Psoas muscle (tissue), 7 donors: ENCODE measurements at regions not wholly inside any gene's neighbourhood (a gene's known extent, or its start where the extent isn't known, plus 50 kb on each side); places are given as distances from the start of the nearest gene placed in this dataset.
A peak's percentile ranks its signal among the peaks of the same experiment; 100 is the strongest.
"Not testable (repeated sequence)": the region's sequence is repeated elsewhere in the genome, so short reads cannot be mapped to it uniquely, and the experiment has no call there.

ENCODE experiments used
- ATAC-seq, 4 donors: fragments of 200-7000 bp; cut with Tn5 transposase; one replicate each; pipeline ENCODE4 v1.9.1; 2020; ENCODE audit warnings: moderate library complexity in 3 of 4, mild to moderate bottlenecking in 2 of 4
- DNase-seq, 2 donors: peaks; one replicate each; pipeline ENCODE4 v3.0.0-alpha.2; 2020
- H3K27ac ChIP-seq: fragments of 200-600 bp; one replicate; pipeline ENCODE4 v1.8.0; 2022
- H3K27me3 ChIP-seq, 3 donors: fragments of 200-600 bp in 1 of 3; one replicate each; pipeline versions ENCODE4 v1.6.1 to v1.8.0; 2013 to 2022; ENCODE audit warnings: low read length in 2 of 3, mild to moderate bottlenecking in 2 of 3, moderate library complexity in 1 of 3; ENCODE audit not compliant: insufficient read depth in 3 of 3
- H3K36me3 ChIP-seq, 2 donors: fragments of 200-600 bp in 1 of 2; one replicate each; pipeline versions ENCODE4 v1.6.1 to v1.8.0; 2013 to 2022; ENCODE audit warnings: low read depth in 1 of 2, mild to moderate bottlenecking in 1 of 2, moderate library complexity in 1 of 2; ENCODE audit not compliant: insufficient read depth in 1 of 2
- H3K4me1 ChIP-seq: fragments of 200-600 bp; one replicate; pipeline ENCODE4 v1.8.0; 2022
- H3K4me3 ChIP-seq: fragments of 200-600 bp; one replicate; pipeline ENCODE4 v1.8.0; 2022; ENCODE audit warnings: mild to moderate bottlenecking
- H3K9me3 ChIP-seq: fragments of 200-600 bp; one replicate; pipeline ENCODE4 v1.8.0; 2022
- CTCF ChIP-seq: fragments of 200-600 bp; IDR thresholded peaks from one replicate; pipeline ENCODE4 v1.8.0; 2022; ENCODE audit warnings: antibody characterized with exemption
- WGBS, 3 donors: extraction: QIAGEN DNeasy Blood & Tissue Kit; methylation state at CpG; one replicate each; pipeline versions ENCODE4 v1.1.6 to v1.1.7; 2013; 5-methylcytosine and 5-hydroxymethylcytosine counted together
- intact Hi-C, 2 donors: fragments of 100-400 bp; cut with DNase I; formaldehyde crosslinking; loops; one replicate each; pipeline versions ENCODE4 v1.11.0 to v1.14.2; 2022
- donor health status: healthy with polysubstance abuse.
- donor health status: DM: no; HTN: no; CAD: no; lungs with moderate emphysema.
- donor health status: Bipolar disorder and iron deficiency.
- donor health status: healthy.
- donor health status: DM: yes; HTN: yes; CAD: no.
- donor health status: DM: no; HTN: no; CAD: no.
- donor health status: DM: yes; HTN: yes; CAD: no.

- H3K27ac ChIP-seq, H3K4me1 ChIP-seq, H3K4me3 ChIP-seq, DNase-seq, ATAC-seq, H3K9me3 ChIP-seq, H3K36me3 ChIP-seq, H3K27me3 ChIP-seq: not testable (repeated sequence)
- intact Hi-C loops = loop anchor here (5.0 to 10.0 kb wide), 2 partner anchors 220 to 327 kb away; no protein-coding TSS in a partner anchor
- WGBS, 3 donors = 68 to 77% (median 69%) methylated on average over 4 of the region's 5 CpGs
Observed at GRCh38 chr15:31647337-31647826, 320.7 kb downstream of the KLF13 start.

- DNase-seq, H3K36me3 ChIP-seq, H3K9me3 ChIP-seq, H3K4me3 ChIP-seq, H3K27ac ChIP-seq, H3K4me1 ChIP-seq, H3K27me3 ChIP-seq, ATAC-seq: not testable (repeated sequence)
- intact Hi-C loops = loop anchor here (5.0 to 10.0 kb wide), 2 partner anchors 218 to 325 kb away; no protein-coding TSS in a partner anchor
- WGBS, 3 donors = 71 to 87% (median 87%) methylated on average over 5 to 7 of the region's 7 CpGs
Observed at GRCh38 chr15:31649634-31650033, 323.0 kb downstream of the KLF13 start.

GRCh38 chr15:31650055-31650701 lies 323.5 kb downstream of the KLF13 start:
- H3K9me3 ChIP-seq, H3K27me3 ChIP-seq, H3K36me3 ChIP-seq, H3K4me1 ChIP-seq, intact Hi-C loops, H3K4me3 ChIP-seq, H3K27ac ChIP-seq: not testable (repeated sequence)
- DNase-seq (peak; percentile 43 to 64), ATAC-seq (peak in 3 of 4 donors; percentile 51 to 81 (median 70))
- WGBS, 3 donors = 0% methylated on average over 1 to 2 of the region's 6 CpGs; no CpG with 5 or more reads in 1 of the 3 donors

- intact Hi-C loops, H3K36me3 ChIP-seq, H3K27ac ChIP-seq, DNase-seq, ATAC-seq, H3K27me3 ChIP-seq, H3K9me3 ChIP-seq, H3K4me1 ChIP-seq, H3K4me3 ChIP-seq: not testable (repeated sequence)
- WGBS, 3 donors = 40 to 65% (median 50%) methylated on average over 6 to 8 of the region's 8 CpGs
Observed at GRCh38 chr15:31656915-31657314, 330.3 kb downstream of the KLF13 start.

GRCh38 chr15:31660816-31661215 lies 334.2 kb downstream of the KLF13 start:
- intact Hi-C loops = no loop called here
- H3K4me3 ChIP-seq = no peak overlapping the region
- TF ChIP-seq CTCF = no peak
- no peak for DNase-seq
- no peaks in the 10 kb centered on the region for H3K4me1 ChIP-seq
- no peaks in the 10 kb centered on the region for H3K36me3 ChIP-seq
- no peaks in the 10 kb centered on the region for H3K9me3 ChIP-seq
- no peaks in the 10 kb centered on the region for H3K27me3 ChIP-seq
- ATAC-seq = no peak
- 48 to 56% (median 54%) methylated on average over 4 of the region's 4 CpGs for WGBS, 3 donors
- no peak overlapping the region for H3K27ac ChIP-seq

- WGBS, 3 donors = 94 to 97% (median 96%) methylated on average over 8 of the region's 8 CpGs
Observed at GRCh38 chr15:31665732-31666131, 339.1 kb downstream of the KLF13 start.

GRCh38 chr15:31669158-31669908 lies 342.7 kb downstream of the KLF13 start:
- H3K4me1 ChIP-seq, H3K4me3 ChIP-seq, intact Hi-C loops, H3K27ac ChIP-seq, DNase-seq, ATAC-seq, H3K9me3 ChIP-seq, H3K36me3 ChIP-seq, H3K27me3 ChIP-seq: not testable (repeated sequence)
- 88 to 92% (median 89%) methylated on average over 9 to 11 of the region's 11 CpGs for WGBS, 3 donors

More at GRCh38 chr15:31665732-31666131, 339.1 kb downstream of the KLF13 start:
- intact Hi-C loops, DNase-seq, H3K4me1 ChIP-seq, H3K27ac ChIP-seq, H3K36me3 ChIP-seq, H3K9me3 ChIP-seq, H3K4me3 ChIP-seq, H3K27me3 ChIP-seq, ATAC-seq: not testable (repeated sequence)

GRCh38 chr15:31673263-31673662 lies 346.6 kb downstream of the KLF13 start:
- H3K4me3 ChIP-seq, H3K9me3 ChIP-seq, H3K36me3 ChIP-seq, intact Hi-C loops, H3K27ac ChIP-seq, ATAC-seq, H3K4me1 ChIP-seq, H3K27me3 ChIP-seq, DNase-seq: not testable (repeated sequence)
- 24 to 53% (median 48%) methylated on average over 3 of the region's 3 CpGs for WGBS, 3 donors

GRCh38 chr15:31681529-31682259 lies 348.6 kb upstream of the CHRNA7 start:
- ATAC-seq, DNase-seq, H3K9me3 ChIP-seq, H3K4me3 ChIP-seq, H3K36me3 ChIP-seq, H3K27ac ChIP-seq, H3K4me1 ChIP-seq, intact Hi-C loops, H3K27me3 ChIP-seq: not testable (repeated sequence)
- WGBS, 3 donors = 90 to 94% (median 93%) methylated on average over 1 of the region's 1 CpG

GRCh38 chr15:31687088-31687487 lies 343.2 kb upstream of the CHRNA7 start:
- ATAC-seq, H3K4me3 ChIP-seq, H3K27ac ChIP-seq, H3K36me3 ChIP-seq, intact Hi-C loops, H3K27me3 ChIP-seq, DNase-seq, H3K4me1 ChIP-seq, H3K9me3 ChIP-seq: not testable (repeated sequence)
- 77 to 88% (median 80%) methylated on average over 5 to 7 of the region's 8 CpGs for WGBS, 3 donors
